Liver (tissue), 3 donors: ENCODE measurements at regions not wholly inside any gene's neighbourhood (a gene's known extent, or its start where the extent isn't known, plus 50 kb on each side); places are given as distances from the start of the nearest gene placed in this dataset.

ENCODE experiments used
- CTCF ChIP-seq: fragments of 150-350 bp; IDR thresholded peaks from 2 replicates; pipeline ENCODE4 v1.5.1; 2017; ENCODE audit warnings: improper control_type of control experiment, low read depth, low read length; ENCODE audit not compliant: missing input control
- GABPA ChIP-seq, 2 donors: IDR thresholded peaks in 1 of 2; conservative IDR thresholded peaks in 1 of 2; 2 replicates each; pipeline ENCODE4 v1.6.1; 2016; ENCODE audit warnings: antibody characterized with exemption in 2 of 2, mild to moderate bottlenecking in 1 of 2, moderate library complexity in 1 of 2
- REST ChIP-seq: IDR thresholded peaks from 2 replicates; pipeline ENCODE4 v1.6.1; 2016; ENCODE audit warnings: antibody characterized with exemption, mild to moderate bottlenecking
- TAF1 ChIP-seq: conservative IDR thresholded peaks from 2 replicates; pipeline ENCODE4 v1.6.1; 2016; ENCODE audit warnings: antibody characterized with exemption, mild to moderate bottlenecking
- YY1 ChIP-seq: IDR thresholded peaks from 2 replicates; pipeline ENCODE4 v1.6.1; 2016; ENCODE audit warnings: antibody characterized with exemption, mild to moderate bottlenecking
- TF ChIP-seq, protein P1 (sequence below): IDR thresholded peaks from 2 replicates; pipeline ENCODE4 v1.6.1; 2016; ENCODE audit warnings: antibody characterized with exemption
- donor health status: healthy.
- donor health status: healthy.

DNA sequence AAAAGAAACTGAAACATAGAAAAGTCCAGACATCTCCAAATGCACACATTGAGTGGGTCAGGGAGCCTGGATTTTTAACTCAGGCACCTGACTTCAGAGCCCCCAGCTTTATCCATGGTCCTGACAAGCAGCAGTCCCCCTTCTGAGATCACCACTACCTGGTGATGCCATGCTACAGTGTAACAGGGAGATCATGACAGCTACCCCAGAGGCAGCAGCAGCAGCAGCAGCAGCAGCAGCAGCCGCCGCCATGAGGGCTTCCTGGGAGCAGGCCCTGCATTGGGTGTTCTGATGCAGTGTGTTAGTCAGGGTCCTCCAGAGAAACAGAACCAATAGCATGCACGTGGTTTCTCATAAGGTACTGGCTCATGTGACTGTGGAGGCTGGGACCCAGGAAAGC is 198.6 kb upstream of the SALL1 start:
- TF ChIP-seq YY1 = no peak
- no peak for TF ChIP-seq GABPA (IDR thresholded peaks at IDR 0.05 in 1 of 2, conservative IDR thresholded peaks at IDR 0.05 in 1 of 2)
- TF ChIP-seq CTCF = no peak
- TF ChIP-seq, protein P1, sequence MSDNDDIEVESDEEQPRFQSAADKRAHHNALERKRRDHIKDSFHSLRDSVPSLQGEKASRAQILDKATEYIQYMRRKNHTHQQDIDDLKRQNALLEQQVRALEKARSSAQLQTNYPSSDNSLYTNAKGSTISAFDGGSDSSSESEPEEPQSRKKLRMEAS = no peak
- no peak for TF ChIP-seq TAF1
- TF ChIP-seq REST = no peak
